SK-N-MC (cell line): ENCODE measurements at regions not wholly inside any gene's neighbourhood (a gene's known extent, or its start where the extent isn't known, plus 50 kb on each side); places are given as distances from the start of the nearest gene placed in this dataset.

Experiments
- EZH2 ChIP-seq: fragments of 200-600 bp; sonication (generic); IDR thresholded peaks from one replicate; pipeline ENCODE4 v1.6.1; 2017; ENCODE audit warnings: antibody characterized with exemption
- FOXP2 ChIP-seq: optimal IDR thresholded peaks from 2 replicates; pipeline ENCODE3; 2011; ENCODE audit warnings: mild to moderate bottlenecking, moderate library complexity; ENCODE audit not compliant: insufficient read depth; ENCODE audit errors: extremely low read length, control extremely low read depth
- POLR2AphosphoS5 ChIP-seq: IDR thresholded peaks from 2 replicates; pipeline ENCODE4 v1.6.1; 2012; ENCODE audit warnings: mild to moderate bottlenecking, low read depth, low read length, borderline replicate concordance

DNA sequence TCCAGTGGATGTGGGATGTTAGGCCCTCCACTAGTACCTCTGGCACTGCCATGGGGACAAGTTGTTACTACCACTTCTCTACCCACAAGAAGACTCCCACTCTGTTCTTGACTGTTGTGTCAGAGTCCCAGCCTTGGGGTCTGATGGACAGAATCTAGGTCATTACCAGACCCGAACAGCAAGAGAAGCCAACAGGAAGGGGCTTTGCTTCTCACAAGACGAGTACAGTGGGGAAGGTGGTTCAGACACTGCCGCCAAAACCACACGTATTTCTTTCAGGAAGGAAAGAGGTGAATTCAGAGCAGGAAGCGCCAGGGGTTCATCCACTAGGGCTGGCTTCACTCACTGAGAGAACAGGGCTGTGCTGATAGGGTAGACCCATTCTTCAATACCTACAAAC lies 161.3 kb upstream of the KIT start:
- no peak for TF ChIP-seq POLR2AphosphoS5
- no peak for TF ChIP-seq EZH2
- TF ChIP-seq FOXP2, result no peak
